IPS DF 19.7 (cell line): ENCODE measurements at regions not wholly inside any gene's neighbourhood (a gene's known extent, or its start where the extent isn't known, plus 50 kb on each side); places are given as distances from the start of the nearest gene placed in this dataset.

Experiments used
- DNase-seq: peaks from one replicate; pipeline ENCODE4 v3.0.0-alpha.2; 2013; ENCODE audit warnings: low read depth, low spot score

- DNase-seq, result no peak
These were observed 105.7 kb upstream of the B3GAT1 start for GRCh38 chr11:134517621-134518293.

GRCh38 chr11:134517115-134517514 is 105.1 kb upstream of the B3GAT1 start:
- DNase-seq, result no peak

GRCh38 chr11:134516529-134516928 is 104.5 kb upstream of the B3GAT1 start:
- DNase-seq, result no peak

GRCh38 chr11:134515081-134515960 is 103.3 kb upstream of the B3GAT1 start:
- no peak for DNase-seq

- no peak for DNase-seq
These were observed 102.4 kb upstream of the B3GAT1 start for GRCh38 chr11:134514354-134514951.

GRCh38 chr11:134513585-134514120 is 101.6 kb upstream of the B3GAT1 start:
- DNase-seq, result no peak

GRCh38 chr11:134512571-134513538 is 100.8 kb upstream of the B3GAT1 start:
- no peak for DNase-seq

GRCh38 chr11:134512061-134512460 is 100.0 kb upstream of the B3GAT1 start:
- no peak for DNase-seq

- no peak for DNase-seq
These were observed 99.2 kb upstream of the B3GAT1 start for GRCh38 chr11:134511255-134511654.

- no peak for DNase-seq
These were observed 98.4 kb upstream of the B3GAT1 start for GRCh38 chr11:134510233-134511040.

GRCh38 chr11:134509381-134510232 is 97.6 kb upstream of the B3GAT1 start:
- DNase-seq, result no peak

GRCh38 chr11:134508219-134508990 is 96.4 kb upstream of the B3GAT1 start:
- DNase-seq, result no peak

- no peak for DNase-seq
These were observed 94.0 kb upstream of the B3GAT1 start for GRCh38 chr11:134506046-134506445.

- DNase-seq, result no peak
These were observed 93.1 kb upstream of the B3GAT1 start for GRCh38 chr11:134505125-134505524.

GRCh38 chr11:134504146-134504905 is 92.3 kb upstream of the B3GAT1 start:
- no peak for DNase-seq

- DNase-seq, result no peak
These were observed 91.6 kb upstream of the B3GAT1 start for GRCh38 chr11:134503596-134503995.

- DNase-seq, result no peak
These were observed 91.1 kb upstream of the B3GAT1 start for GRCh38 chr11:134503100-134503499.

GRCh38 chr11:134502153-134502550 is 90.1 kb upstream of the B3GAT1 start:
- no peak for DNase-seq
